Retina (tissue), 1 donor: ENCODE measurements at regions not wholly inside any gene's neighbourhood (a gene's known extent, or its start where the extent isn't known, plus 50 kb on each side); places are given as distances from the start of the nearest gene placed in this dataset.

Experiments used
- DNase-seq: peaks from one replicate; pipeline ENCODE4 v3.0.0-alpha.2; 2016

- DNase-seq = no peak
Observed at GRCh38 chr9:68648164-68648563, 56.9 kb upstream of the PIP5K1B start.

GRCh38 chr9:68648971-68649370 lies 56.1 kb upstream of the PIP5K1B start:
- DNase-seq = no peak

- no peak for DNase-seq
Observed at GRCh38 chr9:68651280-68651893, 53.7 kb upstream of the PIP5K1B start.

GRCh38 chr9:68653141-68653595 lies 51.9 kb upstream of the PIP5K1B start:
- DNase-seq = no peak

- no peak for DNase-seq
Observed at GRCh38 chr9:68654075-68654474, 51.0 kb upstream of the PIP5K1B start.
